ENCODE measurements at regions not wholly inside any gene's neighbourhood (a gene's known extent, or its start where the extent isn't known, plus 50 kb on each side); places are given as distances from the start of the nearest gene placed in this dataset.

DNA sequence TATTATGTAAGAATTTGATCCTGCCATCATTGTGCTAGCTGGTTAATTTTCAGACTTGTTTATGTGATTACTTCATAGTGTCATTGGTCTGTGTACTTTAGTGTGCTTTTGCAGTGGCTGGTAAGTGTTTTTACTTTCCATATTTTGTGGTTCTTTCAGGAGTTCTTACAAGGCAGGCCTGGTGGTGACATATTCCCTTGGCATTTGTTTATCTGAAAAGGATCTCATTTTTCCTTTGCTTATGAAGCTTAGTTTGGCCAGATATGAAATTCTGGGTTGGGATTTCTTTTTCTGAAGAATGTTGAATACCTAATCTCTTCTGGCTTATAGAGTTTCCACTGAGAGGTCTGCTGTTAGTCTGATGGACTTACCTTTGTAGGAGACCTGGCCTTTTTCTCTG, 72.8 kb upstream of the MC4R start:
- Histone ChIP-seq H3K27ac (no peak overlapping the region), H3K27me3 (replicated peaks) (no peaks in the 10 kb centered on the region), H3K4me3 (ENCODE audit: low read depth, low read length) (no peak overlapping the region), H3K36me3 (replicated peaks) (no peaks in the 10 kb centered on the region)
- in situ Hi-C loops (cut with HindIII; ENCODE audit: low pct_ligation_motif_present, low sequenced_read_pairs) = no loop called here
- TF ChIP-seq, protein P1, sequence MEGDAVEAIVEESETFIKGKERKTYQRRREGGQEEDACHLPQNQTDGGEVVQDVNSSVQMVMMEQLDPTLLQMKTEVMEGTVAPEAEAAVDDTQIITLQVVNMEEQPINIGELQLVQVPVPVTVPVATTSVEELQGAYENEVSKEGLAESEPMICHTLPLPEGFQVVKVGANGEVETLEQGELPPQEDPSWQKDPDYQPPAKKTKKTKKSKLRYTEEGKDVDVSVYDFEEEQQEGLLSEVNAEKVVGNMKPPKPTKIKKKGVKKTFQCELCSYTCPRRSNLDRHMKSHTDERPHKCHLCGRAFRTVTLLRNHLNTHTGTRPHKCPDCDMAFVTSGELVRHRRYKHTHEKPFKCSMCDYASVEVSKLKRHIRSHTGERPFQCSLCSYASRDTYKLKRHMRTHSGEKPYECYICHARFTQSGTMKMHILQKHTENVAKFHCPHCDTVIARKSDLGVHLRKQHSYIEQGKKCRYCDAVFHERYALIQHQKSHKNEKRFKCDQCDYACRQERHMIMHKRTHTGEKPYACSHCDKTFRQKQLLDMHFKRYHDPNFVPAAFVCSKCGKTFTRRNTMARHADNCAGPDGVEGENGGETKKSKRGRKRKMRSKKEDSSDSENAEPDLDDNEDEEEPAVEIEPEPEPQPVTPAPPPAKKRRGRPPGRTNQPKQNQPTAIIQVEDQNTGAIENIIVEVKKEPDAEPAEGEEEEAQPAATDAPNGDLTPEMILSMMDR (IDR thresholded peaks at IDR 0.05; ENCODE audit: low read depth, low read length, missing control alignments) = no peak
- peak; percentile 66 for DNase-seq

DNA sequence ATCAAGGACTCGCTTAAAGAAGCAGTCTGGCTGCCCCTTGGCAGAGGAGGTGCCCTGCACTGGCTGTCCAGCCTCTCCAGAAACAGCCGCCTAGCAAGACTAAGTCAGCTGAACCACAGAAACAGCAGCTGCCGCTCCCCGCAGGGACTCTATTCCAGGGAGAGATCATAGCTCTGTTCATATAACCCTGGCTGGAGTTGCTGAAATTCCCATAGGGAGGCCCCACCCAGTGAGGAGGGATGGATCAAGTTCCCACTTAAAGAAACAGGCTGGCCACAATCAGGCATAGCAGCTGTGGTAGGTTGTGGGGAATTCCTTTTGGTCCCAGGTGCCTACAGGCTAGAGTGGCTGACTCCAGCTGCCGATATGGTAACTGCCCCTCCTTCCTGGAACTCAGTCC, 74.2 kb upstream of the MC4R start:
- in situ Hi-C loops (cut with HindIII; ENCODE audit: low pct_ligation_motif_present, low sequenced_read_pairs) = no loop called here
- peak; percentile 40 for DNase-seq
- TF ChIP-seq, protein P1 (IDR thresholded peaks at IDR 0.05; ENCODE audit: low read depth, low read length, missing control alignments) = no peak
- Histone ChIP-seq H3K4me3 (ENCODE audit: low read depth, low read length) (no peak overlapping the region), H3K36me3 (replicated peaks) (no peaks in the 10 kb centered on the region), H3K27ac (no peak overlapping the region), H3K27me3 (replicated peaks) (no peaks in the 10 kb centered on the region)

DNA sequence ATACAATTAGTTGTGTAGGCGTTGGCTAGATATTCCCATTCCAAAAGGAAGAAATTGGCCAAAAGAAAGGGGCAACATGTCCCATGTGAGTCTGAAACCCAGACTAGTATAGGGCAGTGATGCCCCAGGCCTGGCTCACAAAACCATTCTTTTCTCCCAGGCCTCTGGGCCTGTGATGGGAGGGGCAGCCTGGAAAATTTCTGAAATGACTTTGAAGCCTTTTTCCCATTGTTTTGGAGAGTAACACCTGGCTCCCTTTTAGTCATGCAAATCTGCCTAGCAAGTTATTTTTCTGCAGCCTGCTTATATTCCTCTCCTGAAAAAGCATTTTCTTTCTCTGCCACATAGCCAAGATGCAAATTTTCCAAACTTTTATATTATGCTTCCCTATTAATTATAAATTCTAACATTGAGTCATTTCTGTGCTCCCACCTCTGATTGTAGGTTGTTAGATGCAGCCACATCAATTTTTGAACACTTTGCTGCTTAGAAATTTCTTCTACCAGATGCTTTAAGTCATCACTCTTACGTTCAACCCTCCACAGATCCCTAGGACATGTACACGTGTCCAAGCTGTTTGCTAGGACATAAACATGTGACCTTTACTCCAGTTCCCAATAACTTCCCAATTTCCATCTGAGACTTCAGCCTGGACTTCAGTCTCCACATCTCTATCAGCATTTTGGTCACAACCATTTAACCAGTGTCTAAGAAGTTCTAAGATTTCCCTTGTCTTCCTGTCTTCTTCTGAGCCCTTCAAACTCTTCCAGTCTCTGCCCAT, 76.1 kb upstream of the MC4R start:
- TF ChIP-seq, protein P1 (IDR thresholded peaks at IDR 0.05; ENCODE audit: low read depth, low read length, missing control alignments) = no peak
- Histone ChIP-seq H3K36me3 (replicated peaks) (no peaks in the 10 kb centered on the region), H3K27me3 (replicated peaks) (no peaks in the 10 kb centered on the region), H3K4me3 (ENCODE audit: low read depth, low read length) (no peak overlapping the region), H3K27ac (no peak overlapping the region)
- in situ Hi-C loops (cut with HindIII; ENCODE audit: low pct_ligation_motif_present, low sequenced_read_pairs) = no loop called here
- no peak for DNase-seq

DNA sequence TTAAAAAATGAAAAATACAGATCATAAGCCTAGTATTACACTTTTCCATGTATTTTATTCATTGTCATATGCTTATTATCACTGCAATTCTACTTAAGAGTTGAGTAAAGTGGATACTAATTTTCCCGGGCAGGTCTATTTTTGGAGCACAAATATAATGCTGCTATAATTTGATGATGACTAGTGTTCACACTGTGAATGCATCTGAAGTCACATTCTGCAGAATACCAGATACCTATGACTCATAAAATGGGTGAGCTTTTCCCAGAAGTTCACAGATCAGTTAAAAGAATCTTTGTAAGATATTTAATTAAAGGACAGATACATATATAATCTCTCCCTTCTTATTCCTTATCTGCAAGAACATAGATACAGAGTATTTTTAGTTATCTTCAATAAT, 79.8 kb upstream of the MC4R start:
- Histone ChIP-seq H3K27me3 (replicated peaks) (no peaks in the 10 kb centered on the region), H3K36me3 (replicated peaks) (no peaks in the 10 kb centered on the region), H3K4me3 (ENCODE audit: low read depth, low read length) (no peak overlapping the region), H3K27ac (no peak overlapping the region)
- in situ Hi-C loops (cut with HindIII; ENCODE audit: low pct_ligation_motif_present, low sequenced_read_pairs) = no loop called here
- TF ChIP-seq, protein P1 (IDR thresholded peaks at IDR 0.05; ENCODE audit: low read depth, low read length, missing control alignments) = no peak
- peak; percentile 41 for DNase-seq

DNA sequence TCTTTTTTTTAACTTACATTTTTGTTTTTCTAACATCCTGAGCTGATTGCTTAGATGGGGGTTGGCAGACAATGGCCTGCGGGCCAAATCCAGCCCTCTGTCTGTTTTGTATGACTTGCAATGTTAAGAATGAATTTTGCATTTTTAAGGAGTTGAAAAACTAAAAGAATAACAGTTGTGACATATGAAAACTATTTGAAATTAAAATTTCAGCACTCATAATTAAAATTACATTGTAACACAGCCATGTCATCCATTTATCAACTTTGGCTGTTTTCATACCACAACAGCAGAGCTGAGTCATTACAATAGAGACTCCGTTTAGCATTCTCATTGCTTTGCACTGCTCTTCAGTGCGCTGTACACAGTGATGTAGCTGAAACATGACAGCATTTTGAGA, 94.1 kb upstream of the MC4R start:
- H3K27ac ChIP-seq = peak overlapping the region; percentile 61
- H3K27me3 ChIP-seq (replicated peaks) = no peaks in the 10 kb centered on the region
- H3K36me3 ChIP-seq (replicated peaks) = no peaks in the 10 kb centered on the region
- TF ChIP-seq, protein P1 (IDR thresholded peaks at IDR 0.05; ENCODE audit: low read depth, low read length, missing control alignments) = no peak
- peak; percentile 80 for DNase-seq
- H3K4me3 ChIP-seq (ENCODE audit: low read depth, low read length) = no peak overlapping the region
- in situ Hi-C loops (cut with HindIII; ENCODE audit: low pct_ligation_motif_present, low sequenced_read_pairs) = no loop called here
